ENCODE measurements at regions not wholly inside any gene's neighbourhood (a gene's known extent, or its start where the extent isn't known, plus 50 kb on each side); places are given as distances from the start of the nearest gene placed in this dataset.

GRCh38 chr3:107983247-107983646, 107.6 kb downstream of the CD47 start:
- TF ChIP-seq CTCF (IDR thresholded peaks at IDR 0.05) (no peak; the same call in 1 of the 2 replicates), POLR2AphosphoS5 (IDR thresholded peaks at IDR 0.05; ENCODE audit: low read depth, low read length) (no peak), REST (IDR thresholded peaks at IDR 0.05; ENCODE audit: low read depth, low read length) (no peak), RAD21 (IDR thresholded peaks at IDR 0.05; ENCODE audit: low read length) (no peak), IRF3 (IDR thresholded peaks at IDR 0.05; ENCODE audit: low read depth, low read length) (no peak), MXI1 (IDR thresholded peaks at IDR 0.05; ENCODE audit: low read depth, low read length) (no peak), YY1 (IDR thresholded peaks at IDR 0.05; ENCODE audit: low read depth) (no peak), FOXJ3 (CRISPR knock-in tag; IDR thresholded peaks at IDR 0.05) (no peak), JUND (IDR thresholded peaks at IDR 0.05) (no peak), MAX (IDR thresholded peaks at IDR 0.05; ENCODE audit: low read depth) (no peak), EP300 (IDR thresholded peaks at IDR 0.05; ENCODE audit: borderline replicate concordance in 1 of 2, low read depth in 1 of 2, low read length in 1 of 2) (no peak), EZH2phosphoT487 (IDR thresholded peaks at IDR 0.05; ENCODE audit: borderline replicate concordance, low read depth) (no peak)

Data from SK-N-SH (cell line).